22Rv1 (cell line): ENCODE measurements at regions not wholly inside any gene's neighbourhood (a gene's known extent, or its start where the extent isn't known, plus 50 kb on each side); places are given as distances from the start of the nearest gene placed in this dataset.

Experiments
- H3K27ac ChIP-seq: fragments of 450-650 bp; 2 replicates; pipeline ENCODE4 v1.5.1; 2017
- ZFX ChIP-seq: fragments of 450-650 bp; IDR thresholded peaks from 2 replicates; pipeline ENCODE4 v1.6.1; 2017; ENCODE audit warnings: antibody characterized with exemption, borderline replicate concordance
- TF ChIP-seq, protein P1 (sequence below): fragments of 450-650 bp; IDR thresholded peaks from 2 replicates; pipeline ENCODE4 v1.5.1; 2017; ENCODE audit warnings: mild to moderate bottlenecking

- H3K27ac ChIP-seq = no peak overlapping the region
- no peak for TF ChIP-seq ZFX
- TF ChIP-seq, protein P1, sequence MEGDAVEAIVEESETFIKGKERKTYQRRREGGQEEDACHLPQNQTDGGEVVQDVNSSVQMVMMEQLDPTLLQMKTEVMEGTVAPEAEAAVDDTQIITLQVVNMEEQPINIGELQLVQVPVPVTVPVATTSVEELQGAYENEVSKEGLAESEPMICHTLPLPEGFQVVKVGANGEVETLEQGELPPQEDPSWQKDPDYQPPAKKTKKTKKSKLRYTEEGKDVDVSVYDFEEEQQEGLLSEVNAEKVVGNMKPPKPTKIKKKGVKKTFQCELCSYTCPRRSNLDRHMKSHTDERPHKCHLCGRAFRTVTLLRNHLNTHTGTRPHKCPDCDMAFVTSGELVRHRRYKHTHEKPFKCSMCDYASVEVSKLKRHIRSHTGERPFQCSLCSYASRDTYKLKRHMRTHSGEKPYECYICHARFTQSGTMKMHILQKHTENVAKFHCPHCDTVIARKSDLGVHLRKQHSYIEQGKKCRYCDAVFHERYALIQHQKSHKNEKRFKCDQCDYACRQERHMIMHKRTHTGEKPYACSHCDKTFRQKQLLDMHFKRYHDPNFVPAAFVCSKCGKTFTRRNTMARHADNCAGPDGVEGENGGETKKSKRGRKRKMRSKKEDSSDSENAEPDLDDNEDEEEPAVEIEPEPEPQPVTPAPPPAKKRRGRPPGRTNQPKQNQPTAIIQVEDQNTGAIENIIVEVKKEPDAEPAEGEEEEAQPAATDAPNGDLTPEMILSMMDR = no peak
Observed at GRCh38 chr21:25127811-25128210, 479.5 kb downstream of the MRPL39 start.

DNA sequence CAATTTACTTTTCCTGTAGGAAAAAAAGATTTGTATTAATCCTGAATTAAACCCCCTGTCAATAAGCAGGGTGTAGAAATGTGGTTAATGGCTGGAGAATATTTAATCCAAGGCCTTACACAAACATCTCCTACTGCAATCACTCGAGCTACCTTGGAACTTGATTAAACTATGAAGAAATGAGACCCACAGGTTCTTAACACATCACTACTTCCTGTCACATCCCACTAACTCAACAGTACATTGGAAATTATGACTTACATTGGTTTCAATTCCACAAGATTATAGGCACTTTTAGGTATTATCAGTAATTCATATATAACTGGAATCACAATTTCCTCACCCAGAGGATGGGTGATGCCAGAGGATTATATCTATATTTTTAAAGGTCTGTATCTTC, 480.3 kb downstream of the MRPL39 start:
- TF ChIP-seq ZFX = no peak
- no peak overlapping the region for H3K27ac ChIP-seq

GRCh38 chr21:25126564-25126963, 480.7 kb downstream of the MRPL39 start:
- no peak for TF ChIP-seq ZFX
- TF ChIP-seq, protein P1 = no peak
- no peak overlapping the region for H3K27ac ChIP-seq

GRCh38 chr21:25118648-25119047, 488.6 kb downstream of the MRPL39 start:
- H3K27ac ChIP-seq = no peak overlapping the region
- TF ChIP-seq ZFX = no peak
- TF ChIP-seq, protein P1 = no peak

DNA sequence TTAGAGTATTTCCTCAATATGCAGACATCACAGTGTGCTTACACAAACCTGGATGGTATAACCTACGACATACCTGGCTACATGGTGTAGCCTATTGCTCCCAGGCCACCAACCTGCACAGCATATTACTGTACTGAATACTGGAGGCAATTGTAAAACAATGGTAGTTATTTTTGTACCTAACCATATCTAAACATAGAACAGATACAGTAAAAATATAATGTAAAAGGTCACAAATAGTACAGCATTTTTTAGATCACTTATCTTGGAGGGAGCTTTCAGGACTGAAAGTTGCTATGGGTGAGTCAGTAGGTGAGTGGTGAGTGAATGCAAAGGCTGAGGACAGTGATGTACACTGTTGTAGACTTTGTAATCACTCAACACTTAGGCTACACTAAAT, 492.3 kb downstream of the MRPL39 start:
- H3K27ac ChIP-seq = no peak overlapping the region
- TF ChIP-seq, protein P1 = no peak
- TF ChIP-seq ZFX = no peak

GRCh38 chr21:25107708-25108107, 499.6 kb downstream of the MRPL39 start:
- no peak overlapping the region for H3K27ac ChIP-seq
- TF ChIP-seq ZFX = no peak
- TF ChIP-seq, protein P1 = no peak

DNA sequence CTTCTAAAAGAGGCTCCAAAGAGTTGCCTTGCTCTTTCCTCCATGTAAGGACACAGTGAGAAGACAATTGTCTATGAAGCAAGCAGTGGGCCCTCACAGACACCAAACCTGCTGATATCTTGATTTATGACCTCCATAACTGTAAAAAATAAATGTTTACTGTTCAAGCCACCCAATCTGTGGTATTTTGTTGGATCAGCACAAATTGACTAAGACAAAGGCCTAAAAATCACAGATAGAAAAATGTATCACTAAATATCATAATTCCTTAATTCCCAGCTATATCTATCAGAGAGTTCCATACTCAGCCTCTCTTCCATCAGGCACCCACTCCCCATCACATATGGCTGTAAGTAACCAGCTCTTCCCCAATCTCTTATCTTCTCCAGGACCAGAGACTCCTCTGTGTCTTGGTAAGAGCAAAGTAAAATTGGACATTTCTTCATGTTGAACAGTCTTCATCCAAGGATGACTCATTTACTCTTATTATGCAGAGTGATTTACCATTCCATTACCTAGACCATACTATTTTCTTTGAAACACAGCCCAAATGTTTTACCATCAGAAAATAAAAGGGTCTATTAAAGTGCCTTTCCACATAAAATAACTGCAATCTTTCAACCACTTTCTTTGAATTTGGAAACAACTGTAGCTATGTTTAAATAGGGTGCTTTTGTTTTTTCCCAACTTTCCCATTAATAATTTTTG, 503.6 kb downstream of the MRPL39 start:
- no peak overlapping the region for H3K27ac ChIP-seq
- TF ChIP-seq ZFX = no peak
- TF ChIP-seq, protein P1 = no peak

GRCh38 chr21:25097648-25098047, 509.6 kb downstream of the MRPL39 start:
- TF ChIP-seq, protein P1 = no peak
- TF ChIP-seq ZFX = no peak
- H3K27ac ChIP-seq = no peak overlapping the region
